GM23338 (cell line): ENCODE measurements at regions not wholly inside any gene's neighbourhood (a gene's known extent, or its start where the extent isn't known, plus 50 kb on each side); places are given as distances from the start of the nearest gene placed in this dataset.

Experiments
- EZH2 ChIP-seq: fragments of 200-600 bp; sonication (generic); IDR thresholded peaks from one replicate; pipeline ENCODE4 v1.8.0; 2017; ENCODE audit warnings: antibody characterized with exemption, mild to moderate bottlenecking, low read depth; ENCODE audit not compliant: unreplicated experiment
- EZH2phosphoT487 ChIP-seq: fragments of 200-600 bp; sonication (generic); IDR thresholded peaks from one replicate; pipeline ENCODE4 v1.8.1; 2018; ENCODE audit warnings: antibody characterized with exemption; ENCODE audit not compliant: unreplicated experiment
- POLR2AphosphoS5 ChIP-seq: IDR thresholded peaks from 2 replicates; pipeline ENCODE4 v1.6.1; 2016; ENCODE audit warnings: antibody characterized with exemption, low read depth
- ZNF114 ChIP-seq: fragments of 250-450 bp; sonication (Bioruptor Pico); IDR thresholded peaks from 2 replicates; pipeline ENCODE4 v1.5.0; 2020; ENCODE audit warnings: mild to moderate bottlenecking, moderate library complexity
- TF ChIP-seq, protein P1 (sequence below): IDR thresholded peaks from one replicate; pipeline ENCODE4 v1.6.1; 2018; ENCODE audit warnings: antibody characterized with exemption; ENCODE audit not compliant: unreplicated experiment
- TF ChIP-seq, protein P2 (sequence below), 2 experiments: fragments of 200-600 bp in 1 of 2; sonication (generic) in 1 of 2; conservative IDR thresholded peaks; 2 replicates each; pipeline versions ENCODE4 v1.5.1 to v1.6.1; 2016 to 2017; ENCODE audit warnings: antibody characterized with exemption in 2 of 2, low read depth in 2 of 2, mild to moderate bottlenecking in 2 of 2, moderate library complexity in 1 of 2
- TF ChIP-seq, protein P3 (sequence below): IDR thresholded peaks from 2 replicates; pipeline ENCODE4 v1.6.1; 2016; ENCODE audit warnings: antibody characterized with exemption

DNA sequence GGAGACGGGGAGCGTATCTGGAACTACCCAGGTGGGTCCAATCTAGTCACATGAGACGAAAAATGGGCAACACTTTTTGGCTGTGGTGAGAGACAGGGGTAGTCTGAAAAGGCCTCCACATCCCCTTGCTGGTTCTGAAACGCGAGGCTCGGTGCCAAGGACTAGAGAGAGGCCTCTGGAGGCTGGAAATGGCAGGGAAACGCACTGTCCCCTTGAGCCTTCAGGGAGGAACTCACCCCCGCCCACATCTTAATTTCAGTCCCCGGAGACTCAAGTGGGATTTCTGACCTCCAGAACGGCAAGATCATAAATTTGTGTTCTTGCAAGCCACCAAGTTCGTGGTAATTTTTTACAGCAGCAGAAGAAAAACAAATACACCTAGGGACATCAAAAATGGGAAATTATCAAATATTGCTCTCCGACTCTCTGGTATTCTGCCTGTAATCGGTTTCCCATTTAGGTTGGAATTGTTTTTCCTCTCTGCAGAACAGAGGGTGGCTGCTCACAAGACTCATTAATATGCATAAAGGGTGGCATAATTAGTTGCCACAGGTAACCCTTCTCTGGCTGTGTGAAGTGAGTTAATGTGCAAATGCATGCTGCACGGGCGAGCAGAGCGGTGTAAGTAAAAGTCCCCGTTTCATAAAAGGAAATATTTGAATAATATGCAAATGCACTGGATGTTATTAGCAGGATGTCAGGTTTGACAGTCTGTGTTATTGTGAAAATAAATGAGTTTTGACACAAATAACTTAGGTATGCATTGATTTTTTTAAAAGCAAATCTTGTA lies 185.7 kb downstream of the ARRDC4 start:
- TF ChIP-seq, protein P1, sequence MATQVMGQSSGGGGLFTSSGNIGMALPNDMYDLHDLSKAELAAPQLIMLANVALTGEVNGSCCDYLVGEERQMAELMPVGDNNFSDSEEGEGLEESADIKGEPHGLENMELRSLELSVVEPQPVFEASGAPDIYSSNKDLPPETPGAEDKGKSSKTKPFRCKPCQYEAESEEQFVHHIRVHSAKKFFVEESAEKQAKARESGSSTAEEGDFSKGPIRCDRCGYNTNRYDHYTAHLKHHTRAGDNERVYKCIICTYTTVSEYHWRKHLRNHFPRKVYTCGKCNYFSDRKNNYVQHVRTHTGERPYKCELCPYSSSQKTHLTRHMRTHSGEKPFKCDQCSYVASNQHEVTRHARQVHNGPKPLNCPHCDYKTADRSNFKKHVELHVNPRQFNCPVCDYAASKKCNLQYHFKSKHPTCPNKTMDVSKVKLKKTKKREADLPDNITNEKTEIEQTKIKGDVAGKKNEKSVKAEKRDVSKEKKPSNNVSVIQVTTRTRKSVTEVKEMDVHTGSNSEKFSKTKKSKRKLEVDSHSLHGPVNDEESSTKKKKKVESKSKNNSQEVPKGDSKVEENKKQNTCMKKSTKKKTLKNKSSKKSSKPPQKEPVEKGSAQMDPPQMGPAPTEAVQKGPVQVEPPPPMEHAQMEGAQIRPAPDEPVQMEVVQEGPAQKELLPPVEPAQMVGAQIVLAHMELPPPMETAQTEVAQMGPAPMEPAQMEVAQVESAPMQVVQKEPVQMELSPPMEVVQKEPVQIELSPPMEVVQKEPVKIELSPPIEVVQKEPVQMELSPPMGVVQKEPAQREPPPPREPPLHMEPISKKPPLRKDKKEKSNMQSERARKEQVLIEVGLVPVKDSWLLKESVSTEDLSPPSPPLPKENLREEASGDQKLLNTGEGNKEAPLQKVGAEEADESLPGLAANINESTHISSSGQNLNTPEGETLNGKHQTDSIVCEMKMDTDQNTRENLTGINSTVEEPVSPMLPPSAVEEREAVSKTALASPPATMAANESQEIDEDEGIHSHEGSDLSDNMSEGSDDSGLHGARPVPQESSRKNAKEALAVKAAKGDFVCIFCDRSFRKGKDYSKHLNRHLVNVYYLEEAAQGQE = no peak
- TF ChIP-seq, protein P2, sequence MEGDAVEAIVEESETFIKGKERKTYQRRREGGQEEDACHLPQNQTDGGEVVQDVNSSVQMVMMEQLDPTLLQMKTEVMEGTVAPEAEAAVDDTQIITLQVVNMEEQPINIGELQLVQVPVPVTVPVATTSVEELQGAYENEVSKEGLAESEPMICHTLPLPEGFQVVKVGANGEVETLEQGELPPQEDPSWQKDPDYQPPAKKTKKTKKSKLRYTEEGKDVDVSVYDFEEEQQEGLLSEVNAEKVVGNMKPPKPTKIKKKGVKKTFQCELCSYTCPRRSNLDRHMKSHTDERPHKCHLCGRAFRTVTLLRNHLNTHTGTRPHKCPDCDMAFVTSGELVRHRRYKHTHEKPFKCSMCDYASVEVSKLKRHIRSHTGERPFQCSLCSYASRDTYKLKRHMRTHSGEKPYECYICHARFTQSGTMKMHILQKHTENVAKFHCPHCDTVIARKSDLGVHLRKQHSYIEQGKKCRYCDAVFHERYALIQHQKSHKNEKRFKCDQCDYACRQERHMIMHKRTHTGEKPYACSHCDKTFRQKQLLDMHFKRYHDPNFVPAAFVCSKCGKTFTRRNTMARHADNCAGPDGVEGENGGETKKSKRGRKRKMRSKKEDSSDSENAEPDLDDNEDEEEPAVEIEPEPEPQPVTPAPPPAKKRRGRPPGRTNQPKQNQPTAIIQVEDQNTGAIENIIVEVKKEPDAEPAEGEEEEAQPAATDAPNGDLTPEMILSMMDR (conservative IDR thresholded peaks at IDR 0.05; ENCODE audit: low read depth in 2 of 2) = no peak
- TF ChIP-seq EZH2 (no peak), EZH2phosphoT487 (no peak), POLR2AphosphoS5 (no peak), ZNF114 (CRISPR knock-in tag) (no peak)
- TF ChIP-seq, protein P3, sequence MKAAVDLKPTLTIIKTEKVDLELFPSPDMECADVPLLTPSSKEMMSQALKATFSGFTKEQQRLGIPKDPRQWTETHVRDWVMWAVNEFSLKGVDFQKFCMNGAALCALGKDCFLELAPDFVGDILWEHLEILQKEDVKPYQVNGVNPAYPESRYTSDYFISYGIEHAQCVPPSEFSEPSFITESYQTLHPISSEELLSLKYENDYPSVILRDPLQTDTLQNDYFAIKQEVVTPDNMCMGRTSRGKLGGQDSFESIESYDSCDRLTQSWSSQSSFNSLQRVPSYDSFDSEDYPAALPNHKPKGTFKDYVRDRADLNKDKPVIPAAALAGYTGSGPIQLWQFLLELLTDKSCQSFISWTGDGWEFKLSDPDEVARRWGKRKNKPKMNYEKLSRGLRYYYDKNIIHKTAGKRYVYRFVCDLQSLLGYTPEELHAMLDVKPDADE = no peak
